GM13976 (cell line): ENCODE measurements at regions not wholly inside any gene's neighbourhood (a gene's known extent, or its start where the extent isn't known, plus 50 kb on each side); places are given as distances from the start of the nearest gene placed in this dataset.

Source experiments
- DNase-seq: peaks from one replicate; pipeline ENCODE4 v3.0.0; 2012; ENCODE audit warnings: low spot score
- CTCF ChIP-seq: IDR thresholded peaks from 2 replicates; pipeline ENCODE4 v1.5.1; 2012; ENCODE audit warnings: borderline replicate concordance, mild to moderate bottlenecking; ENCODE audit not compliant: insufficient read depth; ENCODE audit errors: extremely low read depth, missing control alignments, control extremely low read depth
- in situ Hi-C: fragments of 300-500 bp; cut with MboI; formaldehyde crosslinking; loops from one replicate; pipeline ENCODE4 v1.12.0; 2022; ENCODE audit warnings: low sequenced_read_pairs, mixed read lengths, inconsistent platforms; ENCODE audit not compliant: unreplicated experiment

- in situ Hi-C loops, result no loop called here
- TF ChIP-seq CTCF, result no peak
- DNase-seq, result no peak
Observed at GRCh38 chr2:6443061-6443823, 422.5 kb downstream of the CMPK2 start.

GRCh38 chr2:6444514-6444913, 421.2 kb downstream of the CMPK2 start:
- no peak for TF ChIP-seq CTCF
- in situ Hi-C loops, result no loop called here

DNA sequence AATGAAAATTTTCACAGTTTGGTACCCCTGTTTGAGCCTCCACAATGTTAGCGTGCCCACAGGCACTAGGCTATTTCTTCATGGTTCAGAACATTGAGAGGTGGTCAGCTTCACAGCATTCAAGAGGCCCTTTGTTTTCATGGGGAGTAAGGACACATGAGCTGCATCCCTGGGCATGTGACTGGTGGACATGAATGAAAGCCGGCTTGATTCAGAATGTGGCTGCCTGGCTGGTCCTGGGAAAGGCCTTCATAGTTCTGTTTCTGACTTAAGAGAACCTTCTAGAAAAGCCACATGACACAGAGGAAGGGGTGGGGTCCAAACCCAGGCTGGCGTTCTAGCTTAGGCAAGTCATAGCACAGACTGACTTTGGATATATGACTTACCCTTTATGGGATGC, 420.6 kb downstream of the CMPK2 start:
- in situ Hi-C loops, result no loop called here
- no peak for TF ChIP-seq CTCF
- no peak for DNase-seq

More at GRCh38 chr2:6444514-6444913, 421.2 kb downstream of the CMPK2 start:
- no peak for DNase-seq

GRCh38 chr2:6446938-6447608, 418.6 kb downstream of the CMPK2 start:
- TF ChIP-seq CTCF, result no peak
- in situ Hi-C loops, result no loop called here

DNA sequence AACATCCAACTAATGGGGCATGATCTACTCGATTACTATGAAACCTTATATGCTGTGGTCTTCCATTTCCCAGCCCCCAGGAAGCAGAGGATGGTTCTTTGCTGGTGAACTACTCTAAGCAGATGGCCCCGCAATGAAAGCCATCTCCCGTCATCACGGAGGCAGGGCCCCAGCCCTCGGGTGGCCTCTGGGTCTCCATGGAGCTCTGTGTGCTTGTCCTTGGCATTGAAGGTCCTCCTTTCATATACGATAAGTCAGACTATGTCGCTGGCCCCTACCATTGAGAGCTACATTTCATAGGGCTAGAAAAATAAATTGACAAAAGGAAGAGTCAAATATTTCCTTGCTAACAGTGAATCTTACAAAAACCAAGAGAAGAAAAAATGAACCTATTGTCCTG, 416.8 kb downstream of the CMPK2 start:
- in situ Hi-C loops, result no loop called here
- no peak for TF ChIP-seq CTCF
- DNase-seq, result no peak

More at GRCh38 chr2:6446938-6447608, 418.6 kb downstream of the CMPK2 start:
- no peak for DNase-seq

DNA sequence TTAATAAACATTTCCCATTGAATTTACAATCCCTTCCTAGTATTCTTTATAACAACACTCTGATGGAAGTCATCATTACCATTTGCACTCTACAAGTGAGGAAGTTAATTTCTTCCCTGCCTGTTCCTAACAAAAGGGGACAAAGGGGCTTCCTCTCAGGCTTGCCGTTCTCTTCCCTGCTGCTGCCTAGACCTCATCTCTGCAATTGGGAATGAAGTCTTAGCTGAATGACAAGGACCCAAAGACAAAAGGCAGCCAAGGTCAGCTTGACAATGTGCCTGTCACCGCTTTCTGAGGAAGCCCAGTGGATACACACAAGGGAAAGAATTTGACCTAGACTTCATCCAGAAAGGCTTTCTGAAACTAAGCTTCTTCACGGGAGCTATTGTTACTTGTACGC, 416.4 kb downstream of the CMPK2 start:
- no peak for TF ChIP-seq CTCF
- in situ Hi-C loops, result no loop called here
- no peak for DNase-seq
